GM10266 (cell line): ENCODE measurements at regions not wholly inside any gene's neighbourhood (a gene's known extent, or its start where the extent isn't known, plus 50 kb on each side); places are given as distances from the start of the nearest gene placed in this dataset.
"Not testable (repeated sequence)": the region's sequence is repeated elsewhere in the genome, so short reads cannot be mapped to it uniquely, and the experiment has no call there.

Experiments
- DNase-seq: peaks from one replicate; pipeline ENCODE4 v3.0.0; 2012; ENCODE audit errors: extremely low spot score
- CTCF ChIP-seq: IDR thresholded peaks from 2 replicates; pipeline ENCODE4 v1.5.1; 2012; ENCODE audit warnings: mild to moderate bottlenecking, low read depth; ENCODE audit not compliant: control insufficient read depth, insufficient read depth; ENCODE audit errors: missing control alignments

- no peak for TF ChIP-seq CTCF
- DNase-seq = no peak
These were observed 312.9 kb downstream of the PDCD6IP start for GRCh38 chr3:34111361-34111760.

GRCh38 chr3:34112261-34112660 is 313.8 kb downstream of the PDCD6IP start:
- not testable (repeated sequence) for DNase-seq

GRCh38 chr3:34131091-34131490 is 332.7 kb downstream of the PDCD6IP start:
- TF ChIP-seq CTCF = no peak
- DNase-seq = no peak

- no peak for TF ChIP-seq CTCF
- no peak for DNase-seq
These were observed 333.8 kb downstream of the PDCD6IP start for GRCh38 chr3:34132069-34132692.

GRCh38 chr3:34139566-34139965 is 341.1 kb downstream of the PDCD6IP start:
- TF ChIP-seq CTCF = no peak
- no peak for DNase-seq

GRCh38 chr3:34140616-34141015 is 342.2 kb downstream of the PDCD6IP start:
- TF ChIP-seq CTCF = no peak
- no peak for DNase-seq

- no peak for DNase-seq
- TF ChIP-seq CTCF = no peak
These were observed 343.5 kb downstream of the PDCD6IP start for GRCh38 chr3:34141841-34142337.

GRCh38 chr3:34145796-34146195 is 347.4 kb downstream of the PDCD6IP start:
- no peak for DNase-seq
- no peak for TF ChIP-seq CTCF
